Thyroid gland (tissue), 4 donors: ENCODE measurements at regions not wholly inside any gene's neighbourhood (a gene's known extent, or its start where the extent isn't known, plus 50 kb on each side); places are given as distances from the start of the nearest gene placed in this dataset.

Experiments
- CTCF ChIP-seq, 6 experiments: fragments of 200-600 bp in 3 of 6; fragments of 450-650 bp in 3 of 6; sonication (generic) in 3 of 6; IDR thresholded peaks; one replicate each; pipeline ENCODE4 v1.5.1; 2016 to 2019; ENCODE audit warnings: antibody characterized with exemption in 6 of 6, mild to moderate bottlenecking in 2 of 6, inconsistent platforms in 1 of 6, moderate library complexity in 1 of 6
- POLR2A ChIP-seq, 2 donors: fragments of 450-650 bp; IDR thresholded peaks; one replicate each; pipeline ENCODE4 v1.6.1; 2017; ENCODE audit warnings: antibody characterized with exemption in 2 of 2, mild to moderate bottlenecking in 2 of 2, moderate library complexity in 1 of 2

- TF ChIP-seq CTCF (IDR thresholded peaks at IDR 0.05), result no peak
- no peak for TF ChIP-seq POLR2A (IDR thresholded peaks at IDR 0.05)
Observed at GRCh38 chr10:91033324-91033950, 112.5 kb upstream of the ANKRD1 start.
